Left ventricle myocardium inferior (tissue), 1 donor: ENCODE measurements at regions not wholly inside any gene's neighbourhood (a gene's known extent, or its start where the extent isn't known, plus 50 kb on each side); places are given as distances from the start of the nearest gene placed in this dataset.
A peak's percentile ranks its signal among the peaks of the same experiment; 100 is the strongest.

Experiments used
- DNase-seq: peaks from one replicate; pipeline ENCODE4 v3.0.0-alpha.2; 2020
- H3K27ac ChIP-seq: fragments of 200-600 bp; replicated peaks from 2 replicates; pipeline ENCODE4 v1.8.0; 2021
- H3K27me3 ChIP-seq: fragments of 200-600 bp; 2 replicates; pipeline ENCODE4 v1.8.0; 2021; ENCODE audit warnings: low read depth
- H3K36me3 ChIP-seq: fragments of 200-600 bp; 2 replicates; pipeline ENCODE4 v1.8.0; 2021
- H3K4me1 ChIP-seq: fragments of 200-600 bp; 2 replicates; pipeline ENCODE4 v1.8.0; 2021
- H3K4me3 ChIP-seq: fragments of 200-600 bp; 2 replicates; pipeline ENCODE4 v1.8.0; 2021; ENCODE audit warnings: mild to moderate bottlenecking, moderate library complexity
- H3K9me3 ChIP-seq: fragments of 200-600 bp; replicated peaks from 2 replicates; pipeline ENCODE4 v1.8.0; 2021
- intact Hi-C: fragments of 100-400 bp; cut with micrococcal nuclease; formaldehyde crosslinking; loops from one replicate; pipeline ENCODE4 v1.11.0; 2022
- TF ChIP-seq, protein P1 (sequence below): fragments of 200-600 bp; IDR thresholded peaks from 2 replicates; pipeline ENCODE4 v1.8.0; 2021; ENCODE audit warnings: antibody characterized with exemption, mild to moderate bottlenecking, borderline replicate concordance
- donor health status: DM: no; HTN: yes; CAD: no; lungs with severe emphysema.

- Histone ChIP-seq H3K27me3 (no peaks in the 10 kb centered on the region), H3K36me3 (no peaks in the 10 kb centered on the region), H3K9me3 (no peaks in the 10 kb centered on the region), H3K4me1 (peaks cover 19% of the 10 kb centered on the region), H3K27ac (no peak overlapping the region), H3K4me3 (no peak overlapping the region)
- intact Hi-C loops = no loop called here
- DNase-seq = no peak
- TF ChIP-seq, protein P1, sequence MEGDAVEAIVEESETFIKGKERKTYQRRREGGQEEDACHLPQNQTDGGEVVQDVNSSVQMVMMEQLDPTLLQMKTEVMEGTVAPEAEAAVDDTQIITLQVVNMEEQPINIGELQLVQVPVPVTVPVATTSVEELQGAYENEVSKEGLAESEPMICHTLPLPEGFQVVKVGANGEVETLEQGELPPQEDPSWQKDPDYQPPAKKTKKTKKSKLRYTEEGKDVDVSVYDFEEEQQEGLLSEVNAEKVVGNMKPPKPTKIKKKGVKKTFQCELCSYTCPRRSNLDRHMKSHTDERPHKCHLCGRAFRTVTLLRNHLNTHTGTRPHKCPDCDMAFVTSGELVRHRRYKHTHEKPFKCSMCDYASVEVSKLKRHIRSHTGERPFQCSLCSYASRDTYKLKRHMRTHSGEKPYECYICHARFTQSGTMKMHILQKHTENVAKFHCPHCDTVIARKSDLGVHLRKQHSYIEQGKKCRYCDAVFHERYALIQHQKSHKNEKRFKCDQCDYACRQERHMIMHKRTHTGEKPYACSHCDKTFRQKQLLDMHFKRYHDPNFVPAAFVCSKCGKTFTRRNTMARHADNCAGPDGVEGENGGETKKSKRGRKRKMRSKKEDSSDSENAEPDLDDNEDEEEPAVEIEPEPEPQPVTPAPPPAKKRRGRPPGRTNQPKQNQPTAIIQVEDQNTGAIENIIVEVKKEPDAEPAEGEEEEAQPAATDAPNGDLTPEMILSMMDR = no peak
Observed at GRCh38 chrX:39903937-39904336, 193.8 kb downstream of the BCOR start.

- no peak for DNase-seq
- intact Hi-C loops = no loop called here
- Histone ChIP-seq H3K36me3 (no peaks in the 10 kb centered on the region), H3K9me3 (no peaks in the 10 kb centered on the region), H3K4me3 (no peak overlapping the region), H3K4me1 (peaks cover 19% of the 10 kb centered on the region), H3K27ac (no peak overlapping the region), H3K27me3 (no peaks in the 10 kb centered on the region)
- TF ChIP-seq, protein P1 = no peak
Observed at GRCh38 chrX:39904816-39905537, 192.8 kb downstream of the BCOR start.

- no peaks in the 10 kb centered on the region for H3K36me3 ChIP-seq
- H3K4me3 ChIP-seq = no peak overlapping the region
- H3K4me1 ChIP-seq = peaks cover 19% of the 10 kb centered on the region
- no peaks in the 10 kb centered on the region for H3K9me3 ChIP-seq
- intact Hi-C loops = no loop called here
- DNase-seq = no peak
- H3K27ac ChIP-seq = peak overlapping the region; percentile 12
- H3K27me3 ChIP-seq = no peaks in the 10 kb centered on the region
- TF ChIP-seq, protein P1 = no peak
Observed at GRCh38 chrX:39905538-39905891, 192.2 kb downstream of the BCOR start.

DNA sequence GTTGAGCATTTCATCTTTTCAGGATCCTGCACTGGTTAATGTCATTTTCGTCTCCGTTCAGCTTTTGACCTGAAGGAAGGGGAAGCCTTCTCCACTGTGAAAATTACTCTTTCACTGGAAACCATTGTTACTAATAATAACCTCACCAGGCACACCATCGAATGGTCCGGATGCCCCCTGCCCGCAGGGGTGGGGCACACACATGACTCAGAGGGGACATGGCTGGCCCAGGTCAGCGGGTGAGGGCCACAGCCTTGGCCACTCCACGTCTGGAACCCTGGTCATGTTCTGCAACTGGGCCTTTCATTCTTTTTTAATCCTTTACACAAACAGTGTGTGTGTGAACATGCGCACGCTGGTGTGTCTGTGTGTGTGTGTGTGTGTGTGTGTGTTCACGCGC, 191.8 kb downstream of the BCOR start:
- intact Hi-C loops = no loop called here
- TF ChIP-seq, protein P1 = no peak
- Histone ChIP-seq H3K4me3 (no peak overlapping the region), H3K27me3 (no peaks in the 10 kb centered on the region), H3K4me1 (peaks cover 19% of the 10 kb centered on the region), H3K27ac (peak overlapping the region; percentile 12), H3K36me3 (no peaks in the 10 kb centered on the region), H3K9me3 (no peaks in the 10 kb centered on the region)
- DNase-seq = no peak

DNA sequence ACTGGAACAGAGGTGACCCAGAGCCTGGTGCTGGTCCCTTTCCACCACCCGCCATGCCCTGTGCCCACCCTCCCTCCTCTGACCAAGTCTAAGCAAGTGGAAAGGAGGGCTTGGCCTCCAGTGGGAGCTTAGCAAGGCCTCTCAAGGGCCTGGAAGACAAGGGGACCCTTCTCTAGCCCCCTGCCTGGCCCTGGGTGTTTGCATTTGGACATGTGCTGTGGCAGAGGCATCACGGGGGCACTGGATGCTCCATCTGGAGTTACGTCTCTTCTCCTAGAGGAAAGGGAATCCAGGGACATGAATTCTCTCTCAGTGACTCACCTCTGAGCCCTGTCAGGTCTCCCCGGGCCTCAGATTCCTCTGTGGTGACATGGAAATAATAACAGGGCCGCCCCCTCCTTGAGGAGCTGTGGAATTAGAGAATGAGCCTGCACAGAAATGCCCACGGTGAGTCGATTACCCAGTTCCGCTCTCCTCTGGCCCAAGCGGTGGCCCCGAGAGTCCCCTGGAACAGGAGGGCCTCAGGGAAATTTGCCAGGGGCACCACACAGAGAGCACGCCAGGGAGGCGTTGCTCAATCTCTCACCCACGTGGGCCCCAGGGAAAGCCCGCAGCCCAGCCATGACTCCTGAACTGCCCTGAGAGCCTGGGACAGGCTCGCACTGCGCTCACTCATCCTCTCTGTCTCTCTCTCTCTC, 189.6 kb downstream of the BCOR start:
- Histone ChIP-seq H3K4me1 (peaks cover 19% of the 10 kb centered on the region), H3K27me3 (no peaks in the 10 kb centered on the region), H3K9me3 (no peaks in the 10 kb centered on the region), H3K4me3 (no peak overlapping the region), H3K27ac (peak overlapping the region; percentile 64), H3K36me3 (no peaks in the 10 kb centered on the region)
- TF ChIP-seq, protein P1 = no peak
- DNase-seq = peak; percentile 52
- intact Hi-C loops = no loop called here
